Liver (tissue), 8 donors: ENCODE measurements at regions not wholly inside any gene's neighbourhood (a gene's known extent, or its start where the extent isn't known, plus 50 kb on each side); places are given as distances from the start of the nearest gene placed in this dataset.

Source experiments
- DNase-seq: peaks from one replicate; pipeline ENCODE4 v3.0.0-alpha.2; 2017; ENCODE audit warnings: low spot score
- H3K27ac ChIP-seq, 2 donors: one replicate each; pipeline ENCODE4 v1.7.0; 2013; ENCODE audit warnings: inconsistent platforms in 2 of 2, low read length in 2 of 2, control low read depth in 1 of 2, low read depth in 1 of 2, mild to moderate bottlenecking in 1 of 2
- H3K27me3 ChIP-seq, 4 donors: one replicate each; pipeline versions ENCODE4 v1.6.1 to v1.7.0; 2013; ENCODE audit warnings: low read length in 3 of 4, inconsistent platforms in 1 of 4, mild to moderate bottlenecking in 1 of 4, moderate library complexity in 1 of 4; ENCODE audit not compliant: control insufficient read depth in 4 of 4, insufficient read depth in 4 of 4
- H3K36me3 ChIP-seq, 4 donors: one replicate each; pipeline versions ENCODE4 v1.6.1 to v1.7.0; 2013; ENCODE audit warnings: low read length in 3 of 4, mild to moderate bottlenecking in 3 of 4, low read depth in 1 of 4, moderate library complexity in 1 of 4; ENCODE audit not compliant: control insufficient read depth in 4 of 4, insufficient read depth in 3 of 4
- H3K4me1 ChIP-seq, 4 donors: one replicate each; pipeline versions ENCODE4 v1.6.1 to v1.7.0; 2013; ENCODE audit warnings: low read length in 3 of 4, mild to moderate bottlenecking in 3 of 4, moderate library complexity in 1 of 4; ENCODE audit not compliant: control insufficient read depth in 4 of 4, insufficient read depth in 4 of 4
- H3K4me3 ChIP-seq, 3 donors: one replicate each; pipeline versions ENCODE4 v1.6.1 to v1.7.0; 2013; ENCODE audit warnings: low read length in 3 of 3, control low read depth in 1 of 3, low read depth in 1 of 3, mild to moderate bottlenecking in 1 of 3
- H3K9ac ChIP-seq, 2 donors: one replicate each; pipeline ENCODE4 v1.7.0; 2013; ENCODE audit warnings: low read length in 2 of 2, mild to moderate bottlenecking in 2 of 2, moderate library complexity in 2 of 2, control low read depth in 1 of 2, low read depth in 1 of 2
- H3K9me3 ChIP-seq, 4 donors: one replicate each; pipeline versions ENCODE4 v1.6.1 to v1.7.0; 2013; ENCODE audit warnings: low read length in 3 of 4; ENCODE audit not compliant: control insufficient read depth in 4 of 4
- EGR1 ChIP-seq, 2 donors: IDR thresholded peaks; 2 replicates each; pipeline ENCODE4 v1.6.1; 2016 to 2018; ENCODE audit warnings: antibody characterized with exemption in 2 of 2, low read depth in 2 of 2
- FOXA1 ChIP-seq: IDR thresholded peaks from 2 replicates; pipeline ENCODE4 v1.6.1; 2016; ENCODE audit warnings: antibody characterized with exemption
- FOXA2 ChIP-seq: IDR thresholded peaks from 2 replicates; pipeline ENCODE4 v1.6.1; 2016; ENCODE audit warnings: antibody characterized with exemption
- GABPA ChIP-seq, 2 donors: IDR thresholded peaks in 1 of 2; conservative IDR thresholded peaks in 1 of 2; 2 replicates each; pipeline ENCODE4 v1.6.1; 2016; ENCODE audit warnings: antibody characterized with exemption in 2 of 2, mild to moderate bottlenecking in 1 of 2, moderate library complexity in 1 of 2
- HNF4A ChIP-seq, 2 donors: conservative IDR thresholded peaks; 2 replicates each; pipeline ENCODE4 v1.6.1; 2016; ENCODE audit warnings: antibody characterized with exemption in 2 of 2, mild to moderate bottlenecking in 2 of 2
- HNF4G ChIP-seq: IDR thresholded peaks from 2 replicates; pipeline ENCODE4 v1.6.1; 2016; ENCODE audit warnings: antibody characterized with exemption
- JUND ChIP-seq, 2 donors: IDR thresholded peaks; 2 replicates each; pipeline ENCODE4 v1.6.1; 2016; ENCODE audit warnings: antibody characterized with exemption in 2 of 2
- NR2F2 ChIP-seq: IDR thresholded peaks from 2 replicates; pipeline ENCODE4 v1.6.1; 2016; ENCODE audit warnings: antibody characterized with exemption
- RAD21 ChIP-seq, 2 donors: IDR thresholded peaks; 2 replicates each; pipeline ENCODE4 v1.6.1; 2016; ENCODE audit warnings: antibody characterized with exemption in 2 of 2, mild to moderate bottlenecking in 2 of 2
- RXRA ChIP-seq, 2 donors: IDR thresholded peaks; 2 replicates each; pipeline ENCODE4 v1.6.1; 2017 to 2018; ENCODE audit warnings: antibody characterized with exemption in 2 of 2, mild to moderate bottlenecking in 1 of 2
- SP1 ChIP-seq: IDR thresholded peaks from 2 replicates; pipeline ENCODE4 v1.6.1; 2018; ENCODE audit warnings: antibody characterized with exemption, mild to moderate bottlenecking
- TAF1 ChIP-seq: conservative IDR thresholded peaks from 2 replicates; pipeline ENCODE4 v1.6.1; 2016; ENCODE audit warnings: antibody characterized with exemption, mild to moderate bottlenecking
- YY1 ChIP-seq: IDR thresholded peaks from 2 replicates; pipeline ENCODE4 v1.6.1; 2016; ENCODE audit warnings: antibody characterized with exemption, mild to moderate bottlenecking
- WGBS: extraction: QIAGEN DNeasy Blood & Tissue Kit; methylation state at CpG from one replicate; pipeline ENCODE4 v1.1.7; 2013; 5-methylcytosine and 5-hydroxymethylcytosine counted together
- TF ChIP-seq, protein P1 (sequence below): fragments of 150-350 bp; IDR thresholded peaks from 2 replicates; pipeline ENCODE4 v1.5.1; 2017; ENCODE audit warnings: improper control_type of control experiment, low read depth, low read length; ENCODE audit not compliant: missing input control
- TF ChIP-seq, protein P2 (sequence below): IDR thresholded peaks from 2 replicates; pipeline ENCODE4 v1.6.1; 2016; ENCODE audit warnings: antibody characterized with exemption
- TF ChIP-seq, protein P3 (sequence below): IDR thresholded peaks from 2 replicates; pipeline ENCODE4 v1.6.1; 2016; ENCODE audit warnings: antibody characterized with exemption
- TF ChIP-seq, protein P4 (sequence below): IDR thresholded peaks from 2 replicates; pipeline ENCODE4 v1.6.1; 2016; ENCODE audit warnings: antibody characterized with exemption, mild to moderate bottlenecking
- TF ChIP-seq, protein P5 (sequence below): IDR thresholded peaks from 2 replicates; pipeline ENCODE4 v1.6.1; 2016; ENCODE audit warnings: antibody characterized with exemption
- donor health status: healthy.
- donor health status: healthy.
- donor health status: healthy.
- donor health status: healthy.
- donor health status: healthy.

DNA sequence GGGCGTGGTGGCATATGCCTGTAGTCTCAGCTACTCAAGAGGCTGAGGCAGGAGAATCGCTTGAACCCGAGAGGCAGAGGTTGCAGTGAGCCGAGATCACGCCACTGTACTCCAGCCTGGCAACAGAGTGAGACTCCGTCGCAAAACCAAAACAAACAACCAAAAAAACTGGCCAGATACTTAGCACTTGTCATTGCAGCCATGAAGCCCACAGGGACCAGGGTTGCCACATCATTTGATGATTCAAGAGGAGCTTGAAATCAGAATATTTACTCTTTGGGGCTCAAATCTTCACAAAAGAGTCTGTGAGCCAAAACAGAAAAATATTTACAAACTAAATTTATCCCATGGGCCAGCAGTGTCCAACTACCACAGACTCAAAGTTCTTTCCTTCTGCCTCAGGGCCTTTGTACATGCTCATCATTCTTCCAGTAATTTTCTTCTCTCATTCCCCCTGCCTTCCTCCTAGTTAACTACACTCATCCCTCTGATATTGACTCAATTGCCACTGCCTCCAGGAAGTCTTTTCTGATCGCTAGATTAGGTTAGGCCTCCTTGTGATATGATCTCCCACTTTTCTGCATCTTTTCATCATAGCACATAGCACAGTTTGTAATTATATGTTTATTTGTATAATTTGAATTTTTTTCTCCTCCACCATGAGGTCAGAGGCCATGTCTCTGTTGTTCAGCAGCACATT, 130.8 kb upstream of the PLEKHG7 start:
- WGBS = 61% methylated on average over 8 of the region's 8 CpGs
- Histone ChIP-seq H3K4me3 (no peak overlapping the region), H3K4me1 (peaks cover 12 to 50% (median 39%) of the 10 kb centered on the region in 4 donors), H3K9ac (no peak overlapping the region), H3K27ac (peak overlapping the region; percentile 62 to 73), H3K36me3 (no peaks in the 10 kb centered on the region), H3K27me3 (no peaks in the 10 kb centered on the region), H3K9me3 (no peaks in the 10 kb centered on the region)
- no peak for DNase-seq
- TF ChIP-seq GABPA (IDR thresholded peaks at IDR 0.05 in 1 of 2, conservative IDR thresholded peaks at IDR 0.05 in 1 of 2) = no peak
- TF ChIP-seq, protein P1, sequence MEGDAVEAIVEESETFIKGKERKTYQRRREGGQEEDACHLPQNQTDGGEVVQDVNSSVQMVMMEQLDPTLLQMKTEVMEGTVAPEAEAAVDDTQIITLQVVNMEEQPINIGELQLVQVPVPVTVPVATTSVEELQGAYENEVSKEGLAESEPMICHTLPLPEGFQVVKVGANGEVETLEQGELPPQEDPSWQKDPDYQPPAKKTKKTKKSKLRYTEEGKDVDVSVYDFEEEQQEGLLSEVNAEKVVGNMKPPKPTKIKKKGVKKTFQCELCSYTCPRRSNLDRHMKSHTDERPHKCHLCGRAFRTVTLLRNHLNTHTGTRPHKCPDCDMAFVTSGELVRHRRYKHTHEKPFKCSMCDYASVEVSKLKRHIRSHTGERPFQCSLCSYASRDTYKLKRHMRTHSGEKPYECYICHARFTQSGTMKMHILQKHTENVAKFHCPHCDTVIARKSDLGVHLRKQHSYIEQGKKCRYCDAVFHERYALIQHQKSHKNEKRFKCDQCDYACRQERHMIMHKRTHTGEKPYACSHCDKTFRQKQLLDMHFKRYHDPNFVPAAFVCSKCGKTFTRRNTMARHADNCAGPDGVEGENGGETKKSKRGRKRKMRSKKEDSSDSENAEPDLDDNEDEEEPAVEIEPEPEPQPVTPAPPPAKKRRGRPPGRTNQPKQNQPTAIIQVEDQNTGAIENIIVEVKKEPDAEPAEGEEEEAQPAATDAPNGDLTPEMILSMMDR = no peak
- TF ChIP-seq HNF4G = no peak
- TF ChIP-seq YY1 = no peak
- TF ChIP-seq, protein P2, sequence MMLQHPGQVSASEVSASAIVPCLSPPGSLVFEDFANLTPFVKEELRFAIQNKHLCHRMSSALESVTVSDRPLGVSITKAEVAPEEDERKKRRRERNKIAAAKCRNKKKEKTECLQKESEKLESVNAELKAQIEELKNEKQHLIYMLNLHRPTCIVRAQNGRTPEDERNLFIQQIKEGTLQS = no peak
- TF ChIP-seq SP1 = no peak
- TF ChIP-seq HNF4A (conservative IDR thresholded peaks at IDR 0.05) = peak in 1 of 2 donors; percentile 57
- no peak for TF ChIP-seq FOXA1
- no peak for TF ChIP-seq FOXA2
- TF ChIP-seq, protein P3, sequence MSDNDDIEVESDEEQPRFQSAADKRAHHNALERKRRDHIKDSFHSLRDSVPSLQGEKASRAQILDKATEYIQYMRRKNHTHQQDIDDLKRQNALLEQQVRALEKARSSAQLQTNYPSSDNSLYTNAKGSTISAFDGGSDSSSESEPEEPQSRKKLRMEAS = no peak
- TF ChIP-seq JUND (IDR thresholded peaks at IDR 0.05) = peak in 1 of 2 donors; percentile 14
- peak in 1 of 2 donors; percentile 28 for TF ChIP-seq RAD21 (IDR thresholded peaks at IDR 0.05)
- no peak for TF ChIP-seq TAF1
- TF ChIP-seq, protein P4, sequence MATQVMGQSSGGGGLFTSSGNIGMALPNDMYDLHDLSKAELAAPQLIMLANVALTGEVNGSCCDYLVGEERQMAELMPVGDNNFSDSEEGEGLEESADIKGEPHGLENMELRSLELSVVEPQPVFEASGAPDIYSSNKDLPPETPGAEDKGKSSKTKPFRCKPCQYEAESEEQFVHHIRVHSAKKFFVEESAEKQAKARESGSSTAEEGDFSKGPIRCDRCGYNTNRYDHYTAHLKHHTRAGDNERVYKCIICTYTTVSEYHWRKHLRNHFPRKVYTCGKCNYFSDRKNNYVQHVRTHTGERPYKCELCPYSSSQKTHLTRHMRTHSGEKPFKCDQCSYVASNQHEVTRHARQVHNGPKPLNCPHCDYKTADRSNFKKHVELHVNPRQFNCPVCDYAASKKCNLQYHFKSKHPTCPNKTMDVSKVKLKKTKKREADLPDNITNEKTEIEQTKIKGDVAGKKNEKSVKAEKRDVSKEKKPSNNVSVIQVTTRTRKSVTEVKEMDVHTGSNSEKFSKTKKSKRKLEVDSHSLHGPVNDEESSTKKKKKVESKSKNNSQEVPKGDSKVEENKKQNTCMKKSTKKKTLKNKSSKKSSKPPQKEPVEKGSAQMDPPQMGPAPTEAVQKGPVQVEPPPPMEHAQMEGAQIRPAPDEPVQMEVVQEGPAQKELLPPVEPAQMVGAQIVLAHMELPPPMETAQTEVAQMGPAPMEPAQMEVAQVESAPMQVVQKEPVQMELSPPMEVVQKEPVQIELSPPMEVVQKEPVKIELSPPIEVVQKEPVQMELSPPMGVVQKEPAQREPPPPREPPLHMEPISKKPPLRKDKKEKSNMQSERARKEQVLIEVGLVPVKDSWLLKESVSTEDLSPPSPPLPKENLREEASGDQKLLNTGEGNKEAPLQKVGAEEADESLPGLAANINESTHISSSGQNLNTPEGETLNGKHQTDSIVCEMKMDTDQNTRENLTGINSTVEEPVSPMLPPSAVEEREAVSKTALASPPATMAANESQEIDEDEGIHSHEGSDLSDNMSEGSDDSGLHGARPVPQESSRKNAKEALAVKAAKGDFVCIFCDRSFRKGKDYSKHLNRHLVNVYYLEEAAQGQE = no peak
- no peak for TF ChIP-seq NR2F2
- TF ChIP-seq, protein P5, sequence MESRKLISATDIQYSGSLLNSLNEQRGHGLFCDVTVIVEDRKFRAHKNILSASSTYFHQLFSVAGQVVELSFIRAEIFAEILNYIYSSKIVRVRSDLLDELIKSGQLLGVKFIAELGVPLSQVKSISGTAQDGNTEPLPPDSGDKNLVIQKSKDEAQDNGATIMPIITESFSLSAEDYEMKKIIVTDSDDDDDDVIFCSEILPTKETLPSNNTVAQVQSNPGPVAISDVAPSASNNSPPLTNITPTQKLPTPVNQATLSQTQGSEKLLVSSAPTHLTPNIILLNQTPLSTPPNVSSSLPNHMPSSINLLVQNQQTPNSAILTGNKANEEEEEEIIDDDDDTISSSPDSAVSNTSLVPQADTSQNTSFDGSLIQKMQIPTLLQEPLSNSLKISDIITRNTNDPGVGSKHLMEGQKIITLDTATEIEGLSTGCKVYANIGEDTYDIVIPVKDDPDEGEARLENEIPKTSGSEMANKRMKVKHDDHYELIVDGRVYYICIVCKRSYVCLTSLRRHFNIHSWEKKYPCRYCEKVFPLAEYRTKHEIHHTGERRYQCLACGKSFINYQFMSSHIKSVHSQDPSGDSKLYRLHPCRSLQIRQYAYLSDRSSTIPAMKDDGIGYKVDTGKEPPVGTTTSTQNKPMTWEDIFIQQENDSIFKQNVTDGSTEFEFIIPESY = no peak
- TF ChIP-seq EGR1 (IDR thresholded peaks at IDR 0.05; ENCODE audit: low read depth in 2 of 2) = no peak
- peak in 1 of 2 donors; percentile 55 for TF ChIP-seq RXRA (IDR thresholded peaks at IDR 0.05)
